Fibroblast of lung (primary cell): ENCODE measurements at regions not wholly inside any gene's neighbourhood (a gene's known extent, or its start where the extent isn't known, plus 50 kb on each side); places are given as distances from the start of the nearest gene placed in this dataset.

Experiments
- CTCF ChIP-seq, 2 donors: IDR thresholded peaks in 1 of 2; conservative IDR thresholded peaks in 1 of 2; 1 replicate in 1 of 2; 2 replicates in 1 of 2; pipeline ENCODE4 v1.5.1; 2011 to 2012; ENCODE audit warnings: low read length in 2 of 2, control low read depth in 1 of 2, inconsistent platforms in 1 of 2, low read depth in 1 of 2, mild to moderate bottlenecking in 1 of 2
- EZH2 ChIP-seq: IDR thresholded peaks from 2 replicates; pipeline ENCODE4 v1.5.1; 2012; ENCODE audit warnings: low read length, control low read depth, mild to moderate bottlenecking; ENCODE audit errors: missing control alignments

GRCh38 chr3:81295906-81296577 is 465.4 kb downstream of the GBE1 start:
- no peak for TF ChIP-seq EZH2
- no peak for TF ChIP-seq CTCF (conservative IDR thresholded peaks at IDR 0.05 in 1 of 2, IDR thresholded peaks at IDR 0.05 in 1 of 2; ENCODE audit: low read depth in 1 of 2, low read length in 2 of 2)
